Dedifferentiated amniotic fluid mesenchymal stem cell (primary cell): ENCODE measurements at regions not wholly inside any gene's neighbourhood (a gene's known extent, or its start where the extent isn't known, plus 50 kb on each side); places are given as distances from the start of the nearest gene placed in this dataset.
"Not testable (repeated sequence)": the region's sequence is repeated elsewhere in the genome, so short reads cannot be mapped to it uniquely, and the experiment has no call there.

Experiments
- DNase-seq: peaks from one replicate; pipeline ENCODE4 v3.0.0-alpha.2; 2016; ENCODE audit errors: extremely low spot score

GRCh38 chr18:70826571-70826970 is 537.7 kb downstream of the SOCS6 start:
- DNase-seq, result no peak

GRCh38 chr18:70822691-70823090 is 533.8 kb downstream of the SOCS6 start:
- no peak for DNase-seq

GRCh38 chr18:70822117-70822516 is 533.3 kb downstream of the SOCS6 start:
- no peak for DNase-seq

- no peak for DNase-seq
Observed at GRCh38 chr18:70808481-70809056, 519.7 kb downstream of the SOCS6 start.

GRCh38 chr18:70781860-70782453 is 493.1 kb downstream of the SOCS6 start:
- no peak for DNase-seq

GRCh38 chr18:70766254-70766653 is 477.4 kb downstream of the SOCS6 start:
- DNase-seq, result not testable (repeated sequence)

- DNase-seq, result no peak
Observed at GRCh38 chr18:70762812-70763211, 474.0 kb downstream of the SOCS6 start.

- DNase-seq, result no peak
Observed at GRCh38 chr18:70758780-70759179, 469.9 kb downstream of the SOCS6 start.

GRCh38 chr18:70754486-70754885 is 465.6 kb downstream of the SOCS6 start:
- no peak for DNase-seq

- no peak for DNase-seq
Observed at GRCh38 chr18:70732916-70733315, 444.1 kb downstream of the SOCS6 start.

- DNase-seq, result no peak
Observed at GRCh38 chr18:70732188-70732587, 443.3 kb downstream of the SOCS6 start.

GRCh38 chr18:70720607-70721006 is 431.8 kb downstream of the SOCS6 start:
- no peak for DNase-seq

GRCh38 chr18:70709720-70710119 is 420.9 kb downstream of the SOCS6 start:
- no peak for DNase-seq

- DNase-seq, result no peak
Observed at GRCh38 chr18:70709144-70709543, 420.3 kb downstream of the SOCS6 start.

- DNase-seq, result no peak
Observed at GRCh38 chr18:70705831-70706416, 417.1 kb downstream of the SOCS6 start.

- DNase-seq, result no peak
Observed at GRCh38 chr18:70700496-70700895, 411.7 kb downstream of the SOCS6 start.

GRCh38 chr18:70698574-70698973 is 409.7 kb downstream of the SOCS6 start:
- DNase-seq, result no peak

GRCh38 chr18:70693246-70693645 is 404.4 kb downstream of the SOCS6 start:
- DNase-seq, result no peak

GRCh38 chr18:70689765-70690164 is 400.9 kb downstream of the SOCS6 start:
- not testable (repeated sequence) for DNase-seq

- DNase-seq, result no peak
Observed at GRCh38 chr18:70688286-70688685, 399.4 kb downstream of the SOCS6 start.

- DNase-seq, result no peak
Observed at GRCh38 chr18:70684821-70685220, 396.0 kb downstream of the SOCS6 start.

- no peak for DNase-seq
Observed at GRCh38 chr18:70683263-70683662, 394.4 kb downstream of the SOCS6 start.

GRCh38 chr18:70674896-70675295 is 386.1 kb downstream of the SOCS6 start:
- DNase-seq, result no peak

GRCh38 chr18:70673831-70674230 is 385.0 kb downstream of the SOCS6 start:
- no peak for DNase-seq
